GM10266 (cell line): ENCODE measurements at regions not wholly inside any gene's neighbourhood (a gene's known extent, or its start where the extent isn't known, plus 50 kb on each side); places are given as distances from the start of the nearest gene placed in this dataset.
"Not testable (repeated sequence)": the region's sequence is repeated elsewhere in the genome, so short reads cannot be mapped to it uniquely, and the experiment has no call there.

ENCODE experiments used
- DNase-seq: peaks from one replicate; pipeline ENCODE4 v3.0.0; 2012; ENCODE audit errors: extremely low spot score
- TF ChIP-seq, protein P1 (sequence below): IDR thresholded peaks from 2 replicates; pipeline ENCODE4 v1.5.1; 2012; ENCODE audit warnings: mild to moderate bottlenecking, low read depth; ENCODE audit not compliant: control insufficient read depth, insufficient read depth; ENCODE audit errors: missing control alignments

DNA sequence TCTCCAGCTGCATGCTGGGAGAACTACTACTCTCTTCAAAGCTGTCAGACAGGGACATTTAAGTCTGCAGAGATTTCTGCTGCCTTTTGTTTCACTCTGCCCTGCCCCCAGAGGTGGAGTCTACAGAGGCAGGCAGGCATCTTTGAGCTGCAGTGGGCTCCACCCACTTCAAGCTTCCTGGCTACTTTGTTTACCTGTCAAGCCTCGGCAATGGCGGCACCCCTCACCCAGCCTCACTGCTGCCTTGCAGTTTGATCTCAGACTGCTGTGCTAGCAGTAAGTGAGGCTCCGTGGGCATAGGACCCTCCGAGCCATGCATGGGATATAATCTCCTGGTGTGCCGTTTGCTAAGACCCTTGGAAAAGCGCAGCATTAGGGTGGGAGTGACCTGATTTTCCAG, 61.7 kb downstream of the DMRTA1 start:
- DNase-seq, result not testable (repeated sequence)

DNA sequence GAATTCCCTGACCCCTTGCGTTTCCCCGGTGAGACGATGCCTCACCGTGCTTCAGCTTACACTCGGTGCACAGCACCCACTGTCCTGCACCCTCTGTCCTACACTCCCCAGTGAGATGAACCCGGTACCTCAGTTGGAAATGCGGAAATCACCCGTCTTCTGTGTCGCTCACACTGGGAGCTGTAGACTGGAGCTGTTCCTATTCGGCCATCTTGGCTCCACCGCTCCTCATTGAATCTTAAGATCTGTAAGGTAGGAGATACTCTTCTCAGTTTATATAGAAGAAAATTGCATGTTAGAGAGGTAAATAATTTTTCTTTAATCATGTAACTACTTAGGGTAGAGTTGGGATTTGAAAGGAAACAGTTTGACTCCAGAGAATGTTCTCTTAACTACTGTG, 62.2 kb downstream of the DMRTA1 start:
- TF ChIP-seq, protein P1, sequence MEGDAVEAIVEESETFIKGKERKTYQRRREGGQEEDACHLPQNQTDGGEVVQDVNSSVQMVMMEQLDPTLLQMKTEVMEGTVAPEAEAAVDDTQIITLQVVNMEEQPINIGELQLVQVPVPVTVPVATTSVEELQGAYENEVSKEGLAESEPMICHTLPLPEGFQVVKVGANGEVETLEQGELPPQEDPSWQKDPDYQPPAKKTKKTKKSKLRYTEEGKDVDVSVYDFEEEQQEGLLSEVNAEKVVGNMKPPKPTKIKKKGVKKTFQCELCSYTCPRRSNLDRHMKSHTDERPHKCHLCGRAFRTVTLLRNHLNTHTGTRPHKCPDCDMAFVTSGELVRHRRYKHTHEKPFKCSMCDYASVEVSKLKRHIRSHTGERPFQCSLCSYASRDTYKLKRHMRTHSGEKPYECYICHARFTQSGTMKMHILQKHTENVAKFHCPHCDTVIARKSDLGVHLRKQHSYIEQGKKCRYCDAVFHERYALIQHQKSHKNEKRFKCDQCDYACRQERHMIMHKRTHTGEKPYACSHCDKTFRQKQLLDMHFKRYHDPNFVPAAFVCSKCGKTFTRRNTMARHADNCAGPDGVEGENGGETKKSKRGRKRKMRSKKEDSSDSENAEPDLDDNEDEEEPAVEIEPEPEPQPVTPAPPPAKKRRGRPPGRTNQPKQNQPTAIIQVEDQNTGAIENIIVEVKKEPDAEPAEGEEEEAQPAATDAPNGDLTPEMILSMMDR, result no peak
- no peak for DNase-seq

DNA sequence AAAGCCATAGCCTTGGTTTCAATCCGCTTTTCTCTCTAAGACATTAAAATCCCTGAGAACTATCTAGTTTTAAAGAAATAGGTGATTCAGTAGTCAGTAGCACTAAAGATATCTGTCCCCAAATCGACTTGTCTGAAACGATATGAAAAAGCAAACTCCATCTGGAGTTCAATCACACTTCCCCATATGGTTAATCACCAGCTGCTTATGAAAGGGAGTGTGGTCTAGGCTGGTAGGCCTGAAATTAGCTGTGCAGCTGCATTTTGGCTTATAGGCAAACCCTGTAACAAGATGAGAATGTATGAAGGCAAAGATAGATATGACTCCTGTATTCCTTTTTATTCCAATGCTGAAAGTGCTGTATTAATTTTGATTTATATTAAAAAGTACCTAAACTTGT, 65.9 kb downstream of the DMRTA1 start:
- TF ChIP-seq, protein P1, result no peak
- no peak for DNase-seq

DNA sequence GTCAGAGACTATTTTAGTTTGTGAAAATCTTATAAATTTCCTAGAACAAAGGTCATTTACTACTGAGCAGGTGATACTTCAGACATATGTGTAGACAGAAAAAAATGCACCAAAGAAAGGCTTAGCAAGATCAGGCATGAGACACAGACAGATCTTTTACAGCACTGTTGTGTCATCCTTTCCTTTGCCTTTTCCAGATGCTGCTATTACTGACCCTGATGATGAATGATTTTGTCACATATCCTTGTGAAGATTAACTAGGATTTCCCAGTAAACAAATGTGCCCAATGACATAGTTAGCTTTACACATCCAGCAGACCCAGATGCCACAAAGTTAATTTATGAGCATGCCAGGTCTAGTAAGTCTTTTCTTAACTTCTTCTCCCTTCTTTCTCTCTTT, 68.2 kb downstream of the DMRTA1 start:
- TF ChIP-seq, protein P1, result no peak
- DNase-seq, result no peak

DNA sequence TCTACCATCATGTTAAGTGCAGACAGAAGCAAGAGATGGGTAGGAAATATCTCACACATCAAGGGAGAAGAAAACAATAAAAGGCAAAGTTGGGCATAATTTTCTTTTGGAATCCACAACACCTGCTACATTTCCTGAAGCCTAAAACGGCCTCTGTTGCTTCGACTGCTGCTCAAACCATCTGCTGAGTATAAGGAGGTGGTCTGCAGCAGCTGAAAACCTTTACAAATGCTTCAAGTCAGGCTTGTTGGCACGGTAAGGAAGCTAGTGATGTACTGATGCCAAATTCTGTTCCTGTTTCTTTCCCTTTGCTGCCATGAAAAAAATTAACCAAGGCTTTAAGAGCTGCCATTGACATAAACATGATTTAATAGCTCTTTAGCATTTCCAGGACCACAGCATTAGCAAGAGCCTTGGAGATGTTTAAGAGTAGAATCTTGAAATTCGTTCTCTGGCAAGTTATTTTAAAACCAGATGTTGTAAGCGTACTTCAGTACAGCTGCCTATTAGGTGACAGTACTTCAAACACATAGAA, 75.6 kb downstream of the DMRTA1 start:
- TF ChIP-seq, protein P1, result no peak

DNA sequence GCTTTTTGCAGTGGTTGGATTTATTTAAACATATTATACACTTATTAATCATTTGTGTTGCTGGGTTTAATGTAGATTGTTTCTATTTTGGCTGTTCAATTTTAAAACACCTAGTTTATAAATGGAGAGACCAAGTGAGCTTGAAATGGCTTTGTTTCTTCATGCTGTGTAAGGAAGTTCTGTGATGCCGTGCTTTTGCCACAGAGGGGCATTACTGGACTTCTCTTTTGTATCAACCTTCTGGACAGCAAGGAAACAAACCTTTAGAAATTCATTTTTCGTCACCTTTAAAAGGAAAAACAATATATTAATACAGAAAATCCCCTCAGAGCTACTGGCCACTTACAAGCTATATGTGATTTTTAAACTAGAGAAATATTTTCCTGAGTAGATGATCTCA, 81.9 kb downstream of the DMRTA1 start:
- TF ChIP-seq, protein P1, result no peak
- DNase-seq, result no peak

More for the DNA sequence above, 75.6 kb downstream of the DMRTA1 start:
- DNase-seq, result no peak

DNA sequence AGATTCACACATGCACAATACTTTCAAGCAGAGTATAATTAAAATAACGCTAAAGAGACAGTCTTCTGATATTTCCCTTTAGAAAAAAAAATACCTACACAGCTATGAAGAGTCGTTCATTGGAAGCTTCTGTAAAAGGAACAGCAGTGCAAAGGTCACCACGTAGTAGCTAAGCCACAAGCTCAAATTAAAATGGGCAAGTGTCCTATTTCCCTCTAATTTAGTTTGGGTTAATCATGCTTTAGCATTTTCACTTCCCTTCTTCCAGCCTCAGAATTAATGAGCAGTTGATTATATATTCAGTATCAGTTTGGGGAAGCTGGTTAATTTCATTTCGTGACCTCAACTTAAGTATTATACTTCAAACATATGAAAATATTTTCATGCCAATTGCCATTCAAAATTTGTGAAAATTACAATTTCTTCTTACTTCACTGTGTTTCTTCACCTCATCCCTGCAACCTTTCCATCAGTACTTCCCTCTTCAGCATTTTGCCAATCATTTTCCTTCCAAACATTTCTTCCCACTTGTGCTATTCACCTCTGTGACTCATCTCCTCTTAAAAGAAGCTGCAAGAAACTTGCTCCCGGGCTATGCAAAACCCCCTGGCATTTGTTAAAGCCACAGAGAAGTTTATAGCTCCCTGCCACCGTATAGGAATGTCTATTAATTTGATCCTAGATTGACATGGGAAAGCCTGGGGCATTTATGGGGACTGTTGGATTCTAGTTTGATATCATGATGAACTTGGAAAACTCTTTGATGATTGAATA, 83.0 kb downstream of the DMRTA1 start:
- DNase-seq, result no peak
- TF ChIP-seq, protein P1, result no peak
